Activated CD4-positive, alpha-beta T cell treated with anti-CD3 and anti-CD28 coated beads, Interleukin-2, amount 10 ng/mL, durations not matched to agents 24 days and 14 days (primary cell): ENCODE measurements at regions not wholly inside any gene's neighbourhood (a gene's known extent, or its start where the extent isn't known, plus 50 kb on each side); places are given as distances from the start of the nearest gene placed in this dataset.

Experiments used
- DNase-seq: peaks from one replicate; pipeline ENCODE4 v3.0.0; 2022
- H3K27ac Mint-ChIP-seq: one replicate; pipeline ENCODE4 v1.8.0; 2022; ENCODE audit warnings: mild to moderate bottlenecking, mixed read lengths
- H3K27me3 Mint-ChIP-seq: one replicate; pipeline ENCODE4 v1.8.0; 2022; ENCODE audit warnings: mixed read lengths
- H3K36me3 Mint-ChIP-seq: one replicate; pipeline ENCODE4 v1.8.0; 2022; ENCODE audit warnings: low read depth, mild to moderate bottlenecking, mixed read lengths
- H3K4me1 Mint-ChIP-seq: one replicate; pipeline ENCODE4 v1.8.0; 2021; ENCODE audit warnings: mixed read lengths
- H3K4me3 Mint-ChIP-seq: one replicate; pipeline ENCODE4 v1.8.0; 2022; ENCODE audit warnings: mild to moderate bottlenecking, moderate library complexity, mixed read lengths
- H3K9me3 Mint-ChIP-seq: one replicate; pipeline ENCODE4 v1.8.0; 2021; ENCODE audit warnings: mixed read lengths
- intact Hi-C: fragments of 100-400 bp; cut with micrococcal nuclease; formaldehyde crosslinking; loops from one replicate; pipeline ENCODE4 v1.15.1; 2023

DNA sequence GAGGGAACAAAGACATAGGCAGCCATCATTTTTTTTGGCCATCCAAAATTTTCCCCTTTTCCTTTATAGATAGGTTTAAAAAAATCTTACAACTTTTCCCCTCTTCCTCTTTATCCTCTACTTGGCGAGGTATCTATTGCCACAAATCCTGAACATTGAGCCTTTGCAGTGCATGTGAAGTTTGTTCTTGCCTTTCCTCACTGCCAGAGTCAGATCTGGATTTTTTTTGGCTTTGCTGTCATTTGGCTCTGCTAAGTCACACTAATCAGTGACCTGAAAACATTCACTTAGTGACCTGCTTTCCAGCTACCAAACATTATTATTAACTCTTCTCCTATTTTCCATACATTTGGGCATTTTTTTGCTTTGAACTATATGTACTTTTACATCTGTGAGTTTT is 249.2 kb upstream of the ZSWIM2 start:
- Mint-ChIP-seq H3K9me3 (no peaks in the 10 kb centered on the region), H3K36me3 (no peaks in the 10 kb centered on the region), H3K4me1 (no peaks in the 10 kb centered on the region), H3K4me3 (no peak overlapping the region), H3K27ac (no peak overlapping the region), H3K27me3 (no peaks in the 10 kb centered on the region)
- no peak for DNase-seq
- intact Hi-C loops, result no loop called here

DNA sequence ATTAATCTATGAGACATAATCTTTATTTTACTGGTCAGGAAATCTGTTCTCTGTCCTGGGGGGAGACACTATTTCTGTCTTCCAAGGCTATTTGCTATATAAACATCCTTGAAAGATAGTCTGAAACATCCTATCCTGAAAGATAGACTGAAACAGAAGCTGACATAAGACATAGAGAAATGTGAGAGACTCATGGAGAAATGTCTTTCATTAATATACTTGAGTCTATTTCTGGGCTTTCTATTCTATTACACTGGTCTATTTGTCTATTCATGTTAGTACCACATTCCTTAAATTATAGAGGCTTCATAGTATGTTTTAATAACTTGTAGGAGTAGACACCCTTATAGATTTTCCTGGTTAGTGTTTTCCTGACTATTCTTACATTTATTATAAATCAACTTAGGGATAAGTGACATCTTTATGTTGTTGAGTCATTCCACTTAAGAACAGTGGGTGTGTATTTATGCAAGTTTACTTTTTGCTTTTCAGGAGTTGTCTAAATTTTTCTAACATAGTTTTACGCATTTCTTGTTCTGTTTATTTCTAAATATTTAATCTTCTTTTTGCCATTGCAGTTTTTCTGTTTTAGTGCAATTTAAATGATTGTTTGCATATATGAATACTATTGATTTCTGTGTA is 244.9 kb upstream of the ZSWIM2 start:
- no peak overlapping the region for H3K27ac Mint-ChIP-seq
- H3K4me1 Mint-ChIP-seq, result no peaks in the 10 kb centered on the region

DNA sequence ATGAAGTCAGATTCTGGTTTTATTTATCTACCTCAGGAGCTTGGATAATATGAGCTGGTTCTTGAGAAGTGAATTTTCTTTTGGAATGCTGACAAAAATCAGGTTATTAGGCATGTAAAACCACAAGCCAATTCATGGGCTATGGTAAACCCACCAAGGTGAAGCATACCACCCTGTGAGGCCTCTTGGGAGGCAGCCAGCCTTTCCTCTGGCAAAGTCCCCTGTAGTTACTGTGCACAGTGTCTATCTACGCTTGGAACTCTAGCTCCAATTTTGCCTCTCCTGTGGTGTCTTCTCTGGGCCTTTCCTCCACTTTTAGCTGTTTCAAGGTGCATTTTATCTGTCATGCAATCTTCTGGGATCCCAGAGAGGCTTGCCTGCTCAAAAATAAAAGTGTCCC is 242.7 kb upstream of the ZSWIM2 start:
- no peak for DNase-seq
- intact Hi-C loops, result no loop called here
- Mint-ChIP-seq H3K36me3 (no peaks in the 10 kb centered on the region), H3K9me3 (no peaks in the 10 kb centered on the region), H3K27me3 (no peaks in the 10 kb centered on the region), H3K4me3 (no peak overlapping the region), H3K4me1 (no peaks in the 10 kb centered on the region), H3K27ac (no peak overlapping the region)

More for the DNA sequence above, 244.9 kb upstream of the ZSWIM2 start:
- no peak overlapping the region for H3K4me3 Mint-ChIP-seq
- intact Hi-C loops, result no loop called here
- no peaks in the 10 kb centered on the region for H3K27me3 Mint-ChIP-seq
- no peaks in the 10 kb centered on the region for H3K9me3 Mint-ChIP-seq
- DNase-seq, result no peak
- no peaks in the 10 kb centered on the region for H3K36me3 Mint-ChIP-seq

DNA sequence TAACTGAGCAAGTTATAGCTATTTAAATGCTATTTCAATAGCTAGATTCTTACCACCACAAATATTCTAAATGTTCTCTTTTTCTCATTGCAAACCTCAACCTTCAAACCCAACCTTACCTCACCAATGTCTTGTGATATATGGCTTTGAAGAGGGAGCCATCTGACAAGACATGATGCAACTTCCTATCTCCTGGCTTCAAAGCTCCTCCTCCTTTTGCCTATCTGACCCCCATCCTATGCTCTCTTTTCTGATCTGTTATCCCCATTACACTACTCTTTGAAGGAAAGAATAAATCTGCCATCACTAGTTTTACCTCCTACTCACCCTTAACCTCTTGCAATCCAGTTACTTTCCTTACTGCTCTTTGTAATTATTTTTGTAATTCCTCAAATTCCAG is 235.6 kb upstream of the ZSWIM2 start:
- H3K4me1 Mint-ChIP-seq, result no peaks in the 10 kb centered on the region
- no peak overlapping the region for H3K4me3 Mint-ChIP-seq
- no peaks in the 10 kb centered on the region for H3K27me3 Mint-ChIP-seq
- H3K36me3 Mint-ChIP-seq, result no peaks in the 10 kb centered on the region
- no peak overlapping the region for H3K27ac Mint-ChIP-seq
- no peak for DNase-seq
- no peaks in the 10 kb centered on the region for H3K9me3 Mint-ChIP-seq
- intact Hi-C loops, result no loop called here

DNA sequence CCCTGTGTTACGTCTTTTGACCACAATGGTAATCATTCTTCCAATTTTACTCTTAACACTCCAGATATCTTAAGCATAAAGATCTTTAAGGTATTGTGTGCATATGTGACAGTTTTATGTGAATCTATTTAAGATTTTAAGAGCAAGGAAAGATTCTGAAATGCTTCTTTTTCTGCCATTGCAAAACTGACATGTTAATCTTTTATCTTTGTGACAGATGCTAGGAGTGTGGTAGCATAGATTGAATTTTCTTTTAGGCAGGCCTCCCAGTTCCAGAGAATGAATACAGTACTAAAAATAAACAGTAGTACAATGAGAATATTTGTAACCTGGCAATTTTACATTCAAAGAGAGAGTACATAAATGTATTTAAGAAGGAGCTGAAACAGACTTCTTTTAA is 232.5 kb upstream of the ZSWIM2 start:
- Mint-ChIP-seq H3K27me3 (no peaks in the 10 kb centered on the region), H3K27ac (no peak overlapping the region), H3K9me3 (no peaks in the 10 kb centered on the region), H3K4me3 (no peak overlapping the region), H3K36me3 (no peaks in the 10 kb centered on the region), H3K4me1 (no peaks in the 10 kb centered on the region)
- DNase-seq, result no peak
- intact Hi-C loops, result no loop called here

DNA sequence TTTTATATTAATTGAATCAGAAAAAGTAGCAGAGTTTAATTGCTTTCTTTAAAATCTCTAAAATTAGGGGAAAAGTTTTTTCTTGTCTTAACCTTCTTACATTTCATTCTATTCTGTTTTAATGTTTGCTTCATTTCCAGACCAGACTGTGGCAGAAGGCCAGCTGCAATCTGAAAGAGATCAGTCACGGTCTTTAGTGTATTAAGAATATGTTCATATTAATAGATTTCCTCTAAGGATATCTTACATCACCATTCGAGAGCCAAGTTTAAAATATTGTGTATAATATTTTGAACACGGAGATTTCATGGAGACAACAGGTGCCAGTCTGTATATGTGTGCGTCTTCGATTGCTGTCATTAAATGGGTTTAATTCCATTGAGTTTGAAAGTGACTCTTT is 230.9 kb upstream of the ZSWIM2 start:
- Mint-ChIP-seq H3K27me3 (no peaks in the 10 kb centered on the region), H3K36me3 (no peaks in the 10 kb centered on the region)
- DNase-seq, result no peak

DNA sequence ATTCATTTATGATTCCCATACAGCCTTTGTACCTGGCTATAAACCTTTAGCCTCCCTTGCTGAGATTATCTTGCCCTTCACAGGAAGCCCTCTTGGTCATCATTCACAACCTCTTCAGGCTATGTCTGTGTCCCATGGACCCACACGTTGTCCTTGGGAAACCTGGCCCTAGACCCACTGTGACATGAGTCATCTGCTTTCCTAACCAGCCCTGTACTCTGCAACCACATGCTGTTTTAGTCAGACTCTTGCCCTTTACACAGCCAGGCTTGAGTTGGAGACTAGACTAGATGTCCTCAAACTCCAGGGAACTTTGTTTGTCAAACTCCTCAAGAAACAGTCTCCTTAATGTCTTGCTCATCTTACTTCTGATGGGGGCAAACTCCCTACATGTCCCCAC is 229.3 kb upstream of the ZSWIM2 start:
- intact Hi-C loops, result no loop called here
- H3K9me3 Mint-ChIP-seq, result no peaks in the 10 kb centered on the region
- H3K36me3 Mint-ChIP-seq, result no peaks in the 10 kb centered on the region
- no peak overlapping the region for H3K27ac Mint-ChIP-seq
- no peaks in the 10 kb centered on the region for H3K4me1 Mint-ChIP-seq
- no peak overlapping the region for H3K4me3 Mint-ChIP-seq
- DNase-seq, result no peak
- no peaks in the 10 kb centered on the region for H3K27me3 Mint-ChIP-seq

More for the DNA sequence above, 230.9 kb upstream of the ZSWIM2 start:
- no peaks in the 10 kb centered on the region for H3K9me3 Mint-ChIP-seq
- H3K4me3 Mint-ChIP-seq, result no peak overlapping the region
- intact Hi-C loops, result no loop called here
- no peak overlapping the region for H3K27ac Mint-ChIP-seq
- no peaks in the 10 kb centered on the region for H3K4me1 Mint-ChIP-seq

DNA sequence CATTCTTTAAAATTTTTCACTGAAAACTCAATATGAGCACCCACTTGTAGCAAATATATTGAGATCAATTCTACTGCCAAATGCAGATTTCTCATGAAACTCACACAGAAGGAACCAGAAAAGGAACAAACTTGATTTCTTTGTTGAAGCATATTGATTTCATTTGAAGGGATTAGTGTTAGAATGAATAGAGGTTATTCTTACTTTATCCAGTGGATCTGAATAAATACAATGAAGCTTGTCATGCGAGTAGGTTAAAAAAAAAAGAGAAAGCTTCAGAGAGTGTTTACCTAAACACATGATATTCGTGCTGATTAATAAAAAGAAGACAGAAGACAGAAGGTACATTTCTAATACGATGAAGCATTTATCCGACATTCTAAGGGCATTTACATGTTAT is 226.7 kb upstream of the ZSWIM2 start:
- H3K36me3 Mint-ChIP-seq, result no peaks in the 10 kb centered on the region

DNA sequence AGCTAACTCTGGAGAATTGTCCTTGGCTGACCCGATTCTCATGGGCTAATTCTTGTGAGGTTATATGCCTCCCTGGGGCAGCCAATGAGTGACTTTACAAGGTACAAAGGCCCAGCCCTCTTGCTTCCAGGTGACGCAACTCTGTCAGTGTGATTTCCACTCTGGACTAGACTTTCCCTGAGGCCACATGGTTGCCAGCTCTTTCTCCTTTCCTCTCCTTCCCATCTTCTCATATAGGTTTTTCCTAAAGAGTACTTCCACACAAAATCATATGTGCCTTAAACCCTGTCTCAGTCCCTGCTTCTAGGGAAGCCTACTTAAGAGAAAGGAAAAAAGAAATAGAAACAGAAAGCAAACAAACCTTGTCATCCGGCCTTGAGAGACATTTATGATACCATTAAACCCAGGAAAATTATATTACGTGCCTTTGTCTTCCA is 226.2 kb upstream of the ZSWIM2 start:
- H3K36me3 Mint-ChIP-seq, result no peaks in the 10 kb centered on the region
- no peak overlapping the region for H3K4me3 Mint-ChIP-seq
- no peak overlapping the region for H3K27ac Mint-ChIP-seq
- H3K9me3 Mint-ChIP-seq, result no peaks in the 10 kb centered on the region
- H3K4me1 Mint-ChIP-seq, result no peaks in the 10 kb centered on the region
- H3K27me3 Mint-ChIP-seq, result no peaks in the 10 kb centered on the region
- no peak for DNase-seq
- intact Hi-C loops, result no loop called here

More for the DNA sequence above, 226.7 kb upstream of the ZSWIM2 start:
- Mint-ChIP-seq H3K9me3 (no peaks in the 10 kb centered on the region), H3K27me3 (no peaks in the 10 kb centered on the region), H3K27ac (no peak overlapping the region), H3K4me1 (no peaks in the 10 kb centered on the region), H3K4me3 (no peak overlapping the region)
- no peak for DNase-seq
- intact Hi-C loops, result no loop called here

DNA sequence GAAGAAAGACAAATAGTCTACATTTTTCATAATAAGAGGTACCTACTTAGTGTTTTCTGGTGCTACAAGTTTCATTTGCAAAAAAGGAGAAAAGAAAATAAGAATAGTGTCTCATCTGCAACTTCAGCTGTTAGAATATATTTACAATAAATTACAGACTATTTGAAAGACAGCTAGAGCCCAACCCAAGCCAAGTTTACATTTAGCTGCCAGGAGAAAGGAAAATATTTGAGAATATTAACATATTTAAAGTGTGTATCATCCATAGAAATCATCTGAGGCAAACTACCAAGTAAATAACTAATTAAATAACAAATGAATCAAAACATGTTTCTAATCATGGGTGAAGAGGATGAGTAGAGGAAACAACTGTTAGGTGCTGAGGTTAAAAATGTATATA is 209.2 kb upstream of the ZSWIM2 start:
- H3K4me3 Mint-ChIP-seq, result no peak overlapping the region
- no peaks in the 10 kb centered on the region for H3K27me3 Mint-ChIP-seq
- no peaks in the 10 kb centered on the region for H3K36me3 Mint-ChIP-seq
- no peak overlapping the region for H3K27ac Mint-ChIP-seq
- H3K4me1 Mint-ChIP-seq, result no peaks in the 10 kb centered on the region
- no peaks in the 10 kb centered on the region for H3K9me3 Mint-ChIP-seq
- no peak for DNase-seq
- intact Hi-C loops, result no loop called here

DNA sequence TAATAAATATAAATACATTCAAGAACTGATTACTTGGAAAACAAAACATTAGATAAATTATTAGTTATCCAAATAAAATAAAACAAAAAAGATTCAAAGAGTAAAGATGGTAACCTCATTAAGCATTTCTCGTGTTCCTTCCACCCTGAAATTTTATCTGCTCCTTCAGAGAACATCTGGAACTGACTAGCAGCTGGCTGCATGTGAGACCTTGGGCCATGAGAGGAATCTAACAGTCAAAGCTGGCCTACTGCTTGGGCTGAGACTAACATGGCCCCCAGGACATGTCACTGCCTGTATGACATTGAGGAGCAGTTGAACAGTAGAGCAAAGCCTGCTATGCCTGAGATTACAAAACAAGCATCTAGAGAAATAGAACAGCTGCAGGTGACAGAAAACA is 208.5 kb upstream of the ZSWIM2 start:
- no peaks in the 10 kb centered on the region for H3K4me1 Mint-ChIP-seq

DNA sequence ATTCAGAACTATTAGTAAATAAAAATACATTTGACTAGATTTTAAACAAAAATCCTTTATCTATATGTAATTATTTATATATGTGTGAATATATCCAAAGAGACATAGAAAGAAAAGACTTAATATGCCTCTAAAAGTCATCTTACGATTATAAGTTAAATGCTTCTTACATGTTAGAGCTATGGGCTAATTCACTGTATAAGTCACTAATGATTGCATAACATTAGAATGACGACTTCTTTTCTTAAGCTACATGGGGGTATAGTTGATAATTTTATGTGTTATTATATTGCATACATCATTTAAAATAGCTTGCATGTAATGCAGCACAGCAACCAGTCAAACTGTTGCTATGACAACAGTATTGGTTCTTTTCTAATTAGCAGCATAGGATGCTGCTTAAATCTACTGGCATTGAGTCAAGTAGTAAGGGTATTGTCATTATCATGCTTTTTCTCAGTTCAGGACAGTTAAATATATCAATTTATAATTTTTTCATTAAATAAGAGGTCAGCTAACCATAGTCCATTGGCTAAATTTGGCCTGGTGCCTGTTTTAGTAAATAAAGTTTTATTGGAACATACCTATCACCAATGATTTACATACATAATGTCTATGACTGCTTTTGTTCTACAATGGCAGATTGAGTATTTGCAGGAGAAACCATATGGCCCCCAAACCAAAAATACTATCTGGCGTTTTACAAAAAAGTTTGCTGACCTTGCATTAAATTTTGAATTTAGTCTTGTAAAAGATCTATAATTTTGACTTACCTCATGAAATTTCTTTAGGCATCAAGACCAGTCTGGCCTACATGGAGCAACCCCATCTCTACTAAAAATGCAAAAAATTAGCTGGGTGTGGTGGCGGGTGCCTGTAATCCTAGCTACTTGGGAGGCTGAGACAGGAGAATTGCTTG is 207.7 kb upstream of the ZSWIM2 start:
- intact Hi-C loops, result no loop called here
- H3K27me3 Mint-ChIP-seq, result no peaks in the 10 kb centered on the region
- no peaks in the 10 kb centered on the region for H3K36me3 Mint-ChIP-seq
- no peaks in the 10 kb centered on the region for H3K9me3 Mint-ChIP-seq
- H3K4me3 Mint-ChIP-seq, result no peak overlapping the region
- no peak for DNase-seq
- H3K4me1 Mint-ChIP-seq, result no peaks in the 10 kb centered on the region
- H3K27ac Mint-ChIP-seq, result no peak overlapping the region

More for the DNA sequence above, 208.5 kb upstream of the ZSWIM2 start:
- no peaks in the 10 kb centered on the region for H3K27me3 Mint-ChIP-seq
- intact Hi-C loops, result no loop called here
- no peak overlapping the region for H3K27ac Mint-ChIP-seq
- no peak for DNase-seq
- no peaks in the 10 kb centered on the region for H3K36me3 Mint-ChIP-seq
- H3K9me3 Mint-ChIP-seq, result no peaks in the 10 kb centered on the region
- no peak overlapping the region for H3K4me3 Mint-ChIP-seq

DNA sequence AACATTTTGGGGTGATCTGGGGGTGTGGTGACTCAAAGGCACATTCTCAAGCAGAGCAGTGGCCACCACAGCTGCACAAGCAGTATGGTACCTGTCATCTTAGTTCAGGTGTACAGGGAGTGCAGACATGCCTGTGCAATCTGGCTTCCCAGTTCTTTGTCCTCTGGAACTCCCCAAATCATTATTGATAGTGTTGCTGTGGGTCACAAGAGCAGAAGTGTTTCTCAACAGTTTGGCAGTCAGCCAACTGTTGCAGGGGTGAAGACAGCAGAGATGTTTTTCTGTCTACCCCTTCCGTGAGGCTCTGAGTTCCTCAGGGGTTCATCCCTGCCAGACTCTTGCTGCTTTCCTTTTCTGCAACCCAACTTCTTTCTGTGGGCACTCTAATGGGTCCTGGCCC is 206.5 kb upstream of the ZSWIM2 start:
- Mint-ChIP-seq H3K27me3 (no peaks in the 10 kb centered on the region), H3K4me3 (no peak overlapping the region), H3K9me3 (no peaks in the 10 kb centered on the region), H3K36me3 (no peaks in the 10 kb centered on the region), H3K27ac (no peak overlapping the region), H3K4me1 (peaks cover 4% of the 10 kb centered on the region)
- intact Hi-C loops, result no loop called here
- DNase-seq, result no peak

DNA sequence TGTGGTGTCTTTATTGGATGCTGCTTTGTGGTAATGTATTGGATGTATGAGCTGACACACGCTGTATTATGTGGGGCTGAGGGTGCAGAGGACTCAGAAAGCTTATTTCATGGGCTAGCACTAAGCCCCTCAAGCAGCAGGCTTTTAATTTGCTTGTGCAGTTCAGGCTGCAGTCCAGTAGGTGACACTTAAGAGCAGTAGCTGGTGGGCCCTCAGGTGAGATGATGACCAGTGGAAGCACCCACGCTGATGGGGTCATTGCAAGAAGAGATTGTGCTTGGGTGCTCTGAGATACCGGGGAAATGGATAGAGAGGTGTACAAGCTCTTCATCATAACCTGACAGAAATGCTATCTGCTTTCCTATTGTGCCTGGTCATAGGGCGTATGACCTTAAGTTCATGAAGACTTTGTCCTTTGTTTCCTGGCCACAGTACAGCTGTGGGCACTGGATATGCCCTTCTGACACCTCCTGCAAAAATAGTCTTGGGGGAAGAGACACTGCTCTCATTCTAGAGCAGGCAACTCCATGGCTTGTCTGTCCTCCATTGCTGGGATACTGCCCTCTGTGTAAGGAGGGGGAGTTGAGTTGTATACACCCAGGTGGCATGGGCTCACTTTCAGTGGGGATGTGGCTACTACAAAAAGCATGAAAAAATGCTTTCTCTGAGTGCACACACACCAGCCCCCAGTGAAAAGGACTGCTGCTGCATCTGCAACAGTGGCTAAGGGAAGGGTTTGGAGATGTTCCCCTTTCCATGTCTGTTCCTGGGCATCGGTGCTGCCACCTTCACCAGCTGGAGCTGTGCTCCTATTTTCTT is 205.7 kb upstream of the ZSWIM2 start:
- Mint-ChIP-seq H3K27ac (no peak overlapping the region), H3K9me3 (no peaks in the 10 kb centered on the region), H3K4me1 (peaks cover 4% of the 10 kb centered on the region), H3K4me3 (no peak overlapping the region), H3K36me3 (no peaks in the 10 kb centered on the region), H3K27me3 (no peaks in the 10 kb centered on the region)
- intact Hi-C loops, result no loop called here
- DNase-seq, result no peak
